NT2/D1 (cell line): ENCODE measurements at regions not wholly inside any gene's neighbourhood (a gene's known extent, or its start where the extent isn't known, plus 50 kb on each side); places are given as distances from the start of the nearest gene placed in this dataset.

Source experiments
- SUZ12 ChIP-seq: IDR thresholded peaks from 2 replicates; pipeline ENCODE4 v1.6.1; 2011; ENCODE audit not compliant: insufficient read length, insufficient read depth; ENCODE audit errors: extremely low read depth
- ZNF274 ChIP-seq: IDR thresholded peaks from 2 replicates; pipeline ENCODE4 v1.6.1; 2011; ENCODE audit warnings: mild to moderate bottlenecking, low read depth, low read length

- no peak for TF ChIP-seq SUZ12
- no peak for TF ChIP-seq ZNF274
Observed at GRCh38 chr12:22924391-22924790, 299.4 kb downstream of the ETNK1 start.
